Stomach smooth muscle (tissue), 2 donors: ENCODE measurements at regions not wholly inside any gene's neighbourhood (a gene's known extent, or its start where the extent isn't known, plus 50 kb on each side); places are given as distances from the start of the nearest gene placed in this dataset.
"Not testable (repeated sequence)": the region's sequence is repeated elsewhere in the genome, so short reads cannot be mapped to it uniquely, and the experiment has no call there.

Experiments used
- H3K27ac ChIP-seq: one replicate; pipeline ENCODE4 v1.7.0; 2013; ENCODE audit warnings: mild to moderate bottlenecking, low read length, inconsistent platforms
- H3K27me3 ChIP-seq, 2 donors: one replicate each; pipeline ENCODE4 v1.7.0; 2013; ENCODE audit warnings: low read length in 2 of 2; ENCODE audit not compliant: insufficient read depth in 2 of 2, control insufficient read depth in 1 of 2
- H3K36me3 ChIP-seq, 2 donors: one replicate each; pipeline ENCODE4 v1.7.0; 2013; ENCODE audit warnings: low read length in 2 of 2; ENCODE audit not compliant: control insufficient read depth in 2 of 2, insufficient read depth in 2 of 2
- H3K4me1 ChIP-seq: one replicate; pipeline ENCODE4 v1.7.0; 2013; ENCODE audit warnings: low read length; ENCODE audit not compliant: control insufficient read depth, insufficient read depth
- H3K4me3 ChIP-seq, 2 donors: one replicate each; pipeline ENCODE4 v1.7.0; 2013; ENCODE audit warnings: low read length in 2 of 2
- H3K9ac ChIP-seq, 2 donors: one replicate each; pipeline ENCODE4 v1.7.0; 2013; ENCODE audit warnings: low read length in 2 of 2, mild to moderate bottlenecking in 1 of 2
- H3K9me3 ChIP-seq, 2 donors: one replicate each; pipeline ENCODE4 v1.7.0; 2013; ENCODE audit warnings: low read length in 2 of 2; ENCODE audit not compliant: control insufficient read depth in 2 of 2
- donor health status: healthy.
- donor health status: Pancreatic carcinoma.

DNA sequence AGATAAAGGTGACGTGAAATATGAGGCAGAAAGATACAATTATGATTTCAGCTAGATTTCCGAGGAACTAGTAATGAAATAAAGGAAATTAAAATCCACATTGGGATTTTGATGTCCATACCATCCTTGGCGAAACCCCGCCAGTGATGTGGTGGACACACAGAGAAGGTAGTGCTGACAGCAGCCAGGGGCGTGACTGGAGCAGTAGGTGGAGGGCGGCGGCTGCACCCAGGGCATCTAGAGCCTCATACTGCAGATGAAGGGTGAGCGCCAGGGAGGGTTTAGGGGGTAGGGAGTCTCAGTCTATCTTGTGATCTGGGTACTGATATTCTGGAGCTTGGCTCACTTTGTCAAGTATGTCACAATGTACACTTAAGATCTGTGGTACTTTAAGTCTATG, 855.5 kb upstream of the POM121L12 start:
- Histone ChIP-seq H3K9me3 (no peaks in the 10 kb centered on the region), H3K4me1 (no peaks in the 10 kb centered on the region), H3K27me3 (no peaks in the 10 kb centered on the region), H3K27ac (no peak overlapping the region), H3K36me3 (no peaks in the 10 kb centered on the region), H3K4me3 (no peak overlapping the region), H3K9ac (no peak overlapping the region)

DNA sequence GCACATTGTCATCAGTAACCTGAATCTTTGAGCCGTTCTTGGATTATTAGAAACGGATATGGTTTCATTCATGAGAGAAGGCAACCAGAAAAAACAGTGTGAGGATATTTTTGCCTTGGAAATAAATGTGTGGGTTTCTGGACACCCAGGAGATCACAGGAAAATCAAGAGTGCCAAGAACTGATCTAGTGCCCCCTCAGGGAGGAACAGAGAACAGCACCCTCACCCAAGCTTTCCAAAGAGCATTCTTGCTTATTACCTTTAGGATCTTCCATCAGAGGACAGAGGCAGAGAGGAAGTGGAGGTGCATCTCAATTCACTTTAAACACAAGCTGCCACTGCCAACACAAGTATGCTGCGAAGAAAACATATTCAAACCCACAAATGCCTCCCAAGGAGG, 851.5 kb upstream of the COBL start:
- Histone ChIP-seq H3K27me3 (no peaks in the 10 kb centered on the region), H3K4me3 (no peak overlapping the region), H3K9me3 (no peaks in the 10 kb centered on the region), H3K27ac (no peak overlapping the region), H3K9ac (no peak overlapping the region), H3K4me1 (no peaks in the 10 kb centered on the region), H3K36me3 (no peaks in the 10 kb centered on the region)

DNA sequence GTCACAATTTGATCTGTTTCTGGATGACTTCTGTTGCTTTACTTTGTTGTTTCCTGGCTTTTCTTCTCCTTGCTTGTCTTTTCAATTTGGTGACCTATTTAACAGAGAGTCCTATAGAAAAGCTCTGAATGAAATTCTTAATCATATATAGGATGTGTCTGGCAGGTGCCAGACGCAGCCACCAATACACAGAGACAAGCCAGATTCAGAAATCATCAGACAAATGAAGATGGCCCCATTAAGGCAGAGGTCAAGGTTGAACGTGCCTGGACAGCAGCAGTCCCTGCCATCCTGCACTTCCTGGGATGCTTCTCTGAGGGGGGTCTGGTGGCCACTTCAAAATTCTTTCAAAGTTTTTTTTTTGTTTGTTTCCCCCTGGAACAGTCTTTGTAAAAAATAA, 846.7 kb upstream of the COBL start:
- H3K27me3 ChIP-seq, result no peaks in the 10 kb centered on the region
- H3K27ac ChIP-seq, result no peak overlapping the region
- H3K4me3 ChIP-seq, result no peak overlapping the region
- no peaks in the 10 kb centered on the region for H3K9me3 ChIP-seq
- H3K9ac ChIP-seq, result no peak overlapping the region
- H3K4me1 ChIP-seq, result no peaks in the 10 kb centered on the region
- no peaks in the 10 kb centered on the region for H3K36me3 ChIP-seq

- Histone ChIP-seq H3K27me3 (no peaks in the 10 kb centered on the region), H3K9ac (no peak overlapping the region), H3K4me3 (no peak overlapping the region), H3K36me3 (no peaks in the 10 kb centered on the region), H3K27ac (no peak overlapping the region), H3K4me1 (no peaks in the 10 kb centered on the region), H3K9me3 (no peaks in the 10 kb centered on the region)
Measured at GRCh38 chr7:52161483-52161882, 844.9 kb upstream of the COBL start.

DNA sequence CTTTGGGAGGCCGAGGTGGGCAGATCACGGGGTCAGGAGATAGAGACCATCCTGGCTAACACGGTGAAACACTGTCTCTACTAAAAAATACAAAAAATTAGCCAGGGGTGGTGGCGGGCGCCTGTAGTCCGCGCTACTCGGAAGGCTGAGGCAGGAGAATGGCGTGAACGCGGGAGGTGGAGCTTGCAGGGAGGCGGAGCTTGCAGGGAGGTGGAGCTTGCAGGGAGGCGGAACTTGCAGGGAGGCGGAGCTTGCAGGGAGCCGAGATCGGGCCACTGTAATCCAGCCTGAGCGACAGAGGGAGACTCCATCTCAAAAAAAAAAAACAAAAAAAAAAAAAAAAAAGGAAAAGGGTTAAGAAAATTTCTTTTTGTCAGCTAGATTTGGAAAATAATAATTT, 842.8 kb upstream of the COBL start:
- H3K36me3 ChIP-seq, H3K9ac ChIP-seq, H3K4me1 ChIP-seq, H3K27ac ChIP-seq, H3K27me3 ChIP-seq, H3K4me3 ChIP-seq, H3K9me3 ChIP-seq: not testable (repeated sequence)

DNA sequence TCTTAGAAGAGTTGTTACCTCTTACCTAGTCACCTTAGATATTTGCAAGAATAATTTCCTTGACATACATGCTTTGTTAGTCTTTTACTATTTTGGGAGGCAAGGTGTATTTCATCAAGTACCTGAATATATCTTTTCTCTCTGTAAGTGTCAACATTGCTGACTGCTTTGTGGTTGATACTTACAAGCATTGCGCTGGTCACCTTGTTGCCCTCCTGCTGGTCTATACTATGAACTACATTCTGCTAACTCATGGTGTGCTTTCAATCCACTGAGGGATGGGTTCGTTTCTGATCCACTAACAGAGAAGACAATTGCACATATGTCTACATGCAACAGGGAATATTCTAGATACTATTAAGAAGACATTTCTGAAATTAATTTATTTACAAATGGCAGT, 837.8 kb upstream of the COBL start:
- no peak overlapping the region for H3K4me3 ChIP-seq
- no peak overlapping the region for H3K27ac ChIP-seq
- H3K9ac ChIP-seq, result no peak overlapping the region
- no peaks in the 10 kb centered on the region for H3K4me1 ChIP-seq
- no peaks in the 10 kb centered on the region for H3K36me3 ChIP-seq
- H3K9me3 ChIP-seq, result no peaks in the 10 kb centered on the region
- no peaks in the 10 kb centered on the region for H3K27me3 ChIP-seq

- no peak overlapping the region for H3K27ac ChIP-seq
Measured at GRCh38 chr7:52151559-52151958, 835.0 kb upstream of the COBL start.

GRCh38 chr7:52150952-52151351, 834.3 kb upstream of the COBL start:
- H3K9ac ChIP-seq, result no peak overlapping the region

More at GRCh38 chr7:52151559-52151958, 835.0 kb upstream of the COBL start:
- Histone ChIP-seq H3K4me1 (no peaks in the 10 kb centered on the region), H3K9ac (no peak overlapping the region), H3K27me3 (no peaks in the 10 kb centered on the region), H3K4me3 (no peak overlapping the region), H3K9me3 (no peaks in the 10 kb centered on the region), H3K36me3 (no peaks in the 10 kb centered on the region)

GRCh38 chr7:52146871-52147634, 830.4 kb upstream of the COBL start:
- Histone ChIP-seq H3K4me1 (no peaks in the 10 kb centered on the region), H3K36me3 (no peaks in the 10 kb centered on the region), H3K27me3 (no peaks in the 10 kb centered on the region), H3K27ac (no peak overlapping the region), H3K4me3 (no peak overlapping the region), H3K9ac (no peak overlapping the region), H3K9me3 (no peaks in the 10 kb centered on the region)

More at GRCh38 chr7:52150952-52151351, 834.3 kb upstream of the COBL start:
- Histone ChIP-seq H3K9me3 (no peaks in the 10 kb centered on the region), H3K36me3 (no peaks in the 10 kb centered on the region), H3K27ac (no peak overlapping the region), H3K27me3 (no peaks in the 10 kb centered on the region), H3K4me3 (no peak overlapping the region), H3K4me1 (no peaks in the 10 kb centered on the region)

GRCh38 chr7:52143219-52143618, 826.6 kb upstream of the COBL start:
- H3K4me1 ChIP-seq, result no peaks in the 10 kb centered on the region
- no peaks in the 10 kb centered on the region for H3K36me3 ChIP-seq
- H3K27me3 ChIP-seq, result no peaks in the 10 kb centered on the region
- no peak overlapping the region for H3K9ac ChIP-seq
- H3K27ac ChIP-seq, result no peak overlapping the region
- no peak overlapping the region for H3K4me3 ChIP-seq
- H3K9me3 ChIP-seq, result no peaks in the 10 kb centered on the region

- Histone ChIP-seq H3K27me3 (no peaks in the 10 kb centered on the region), H3K9me3 (no peaks in the 10 kb centered on the region)
Measured at GRCh38 chr7:52140851-52141250, 824.2 kb upstream of the COBL start.

More at GRCh38 chr7:52140851-52141250, 824.2 kb upstream of the COBL start:
- no peak overlapping the region for H3K9ac ChIP-seq
- no peaks in the 10 kb centered on the region for H3K36me3 ChIP-seq
- H3K27ac ChIP-seq, result no peak overlapping the region
- H3K4me3 ChIP-seq, result no peak overlapping the region
- no peaks in the 10 kb centered on the region for H3K4me1 ChIP-seq
